Activated naive CD8-positive, alpha-beta T cell treated with anti-CD3 and anti-CD28 coated beads, Interleukin-2, amount 50 U/mL, for 24 hours (primary cell): ENCODE measurements at regions not wholly inside any gene's neighbourhood (a gene's known extent, or its start where the extent isn't known, plus 50 kb on each side); places are given as distances from the start of the nearest gene placed in this dataset.
"Not testable (repeated sequence)": the region's sequence is repeated elsewhere in the genome, so short reads cannot be mapped to it uniquely, and the experiment has no call there.

Experiments
- ATAC-seq: fragments of 150-1000 bp; cut with Tn5 transposase; one replicate; pipeline ENCODE4 v1.10.0; 2021
- DNase-seq: peaks from one replicate; pipeline ENCODE4 v3.0.0; 2021
- H3K27ac Mint-ChIP-seq: one replicate; pipeline ENCODE4 v1.8.0; 2021; ENCODE audit warnings: mild to moderate bottlenecking, mixed read lengths
- H3K27me3 Mint-ChIP-seq: one replicate; pipeline ENCODE4 v1.8.0; 2021; ENCODE audit warnings: mixed read lengths
- H3K36me3 Mint-ChIP-seq: one replicate; pipeline ENCODE4 v1.8.0; 2021; ENCODE audit warnings: low read depth, mixed read lengths
- H3K4me1 Mint-ChIP-seq: one replicate; pipeline ENCODE4 v1.8.0; 2021; ENCODE audit warnings: mixed read lengths
- H3K4me3 Mint-ChIP-seq: one replicate; pipeline ENCODE4 v1.8.0; 2021; ENCODE audit warnings: mild to moderate bottlenecking, moderate library complexity, mixed read lengths
- H3K9me3 Mint-ChIP-seq: one replicate; pipeline ENCODE4 v1.8.0; 2021; ENCODE audit warnings: mixed read lengths

DNA sequence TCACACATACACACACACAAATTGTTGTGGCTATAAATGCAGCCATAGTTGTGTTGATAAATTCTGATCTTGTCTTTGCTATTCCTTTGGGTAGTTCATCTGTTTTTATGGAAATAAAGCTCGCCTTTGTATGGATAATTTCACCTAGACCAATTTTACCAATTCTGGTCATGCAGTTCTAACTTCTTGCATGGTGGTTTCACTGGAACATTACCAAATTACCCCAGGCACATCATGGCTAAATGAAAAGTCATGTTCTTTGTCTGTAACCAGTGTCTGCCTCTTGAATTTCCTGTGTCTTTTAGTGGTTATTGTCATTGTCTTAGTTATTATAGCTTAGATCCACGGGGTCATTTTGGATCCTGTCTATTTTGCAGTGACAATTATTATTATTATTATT, 50.3 kb upstream of the TMC1 start:
- Mint-ChIP-seq H3K4me1 (peaks cover 28% of the 10 kb centered on the region), H3K27me3 (no peaks in the 10 kb centered on the region), H3K36me3 (peaks cover 2% of the 10 kb centered on the region), H3K9me3 (peaks cover 5% of the 10 kb centered on the region), H3K4me3 (no peak overlapping the region), H3K27ac (no peak overlapping the region)
- DNase-seq (no peak), ATAC-seq (no peak)

GRCh38 chr9:72467766-72468738, 53.4 kb upstream of the TMC1 start:
- ATAC-seq, result no peak

DNA sequence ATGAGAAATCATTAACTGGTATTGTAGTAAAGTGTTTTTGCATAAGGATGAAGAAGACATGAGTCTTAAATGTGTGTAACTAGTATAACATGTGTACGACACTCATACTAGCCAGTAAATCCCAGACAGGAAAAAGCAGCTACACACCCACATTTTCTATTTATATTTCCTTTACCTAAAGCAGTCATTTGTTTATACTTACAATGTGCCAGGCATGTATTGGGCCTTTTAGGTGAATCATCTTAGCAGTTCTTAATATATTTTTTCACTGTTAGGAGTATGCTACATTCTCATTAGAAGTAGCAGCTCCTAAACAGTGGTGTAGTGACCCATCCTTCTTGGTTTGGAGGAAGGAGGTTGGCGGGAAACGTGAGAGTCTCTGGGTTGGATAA, 55.8 kb upstream of the TMC1 start:
- Mint-ChIP-seq H3K4me1 (peaks cover 12% of the 10 kb centered on the region), H3K27ac (no peak overlapping the region), H3K9me3 (no peaks in the 10 kb centered on the region), H3K36me3 (no peaks in the 10 kb centered on the region), H3K27me3 (peaks cover 3% of the 10 kb centered on the region), H3K4me3 (no peak overlapping the region)
- ATAC-seq (no peak), DNase-seq (no peak)

More at GRCh38 chr9:72467766-72468738, 53.4 kb upstream of the TMC1 start:
- H3K9me3 Mint-ChIP-seq, result peaks cover 5% of the 10 kb centered on the region
- H3K27ac Mint-ChIP-seq, result no peak overlapping the region
- no peak for DNase-seq
- peaks cover 2% of the 10 kb centered on the region for H3K36me3 Mint-ChIP-seq
- H3K27me3 Mint-ChIP-seq, result peaks cover 3% of the 10 kb centered on the region
- H3K4me3 Mint-ChIP-seq, result no peak overlapping the region
- peaks cover 16% of the 10 kb centered on the region for H3K4me1 Mint-ChIP-seq

GRCh38 chr9:72464857-72465592, 56.4 kb upstream of the TMC1 start:
- peaks cover 12% of the 10 kb centered on the region for H3K4me1 Mint-ChIP-seq
- no peak for DNase-seq
- H3K27me3 Mint-ChIP-seq, result peaks cover 3% of the 10 kb centered on the region
- H3K27ac Mint-ChIP-seq, result no peak overlapping the region
- no peaks in the 10 kb centered on the region for H3K9me3 Mint-ChIP-seq
- ATAC-seq, result no peak
- no peak overlapping the region for H3K4me3 Mint-ChIP-seq
- no peaks in the 10 kb centered on the region for H3K36me3 Mint-ChIP-seq

GRCh38 chr9:72462340-72462739, 59.1 kb upstream of the TMC1 start:
- H3K9me3 Mint-ChIP-seq, result no peaks in the 10 kb centered on the region

DNA sequence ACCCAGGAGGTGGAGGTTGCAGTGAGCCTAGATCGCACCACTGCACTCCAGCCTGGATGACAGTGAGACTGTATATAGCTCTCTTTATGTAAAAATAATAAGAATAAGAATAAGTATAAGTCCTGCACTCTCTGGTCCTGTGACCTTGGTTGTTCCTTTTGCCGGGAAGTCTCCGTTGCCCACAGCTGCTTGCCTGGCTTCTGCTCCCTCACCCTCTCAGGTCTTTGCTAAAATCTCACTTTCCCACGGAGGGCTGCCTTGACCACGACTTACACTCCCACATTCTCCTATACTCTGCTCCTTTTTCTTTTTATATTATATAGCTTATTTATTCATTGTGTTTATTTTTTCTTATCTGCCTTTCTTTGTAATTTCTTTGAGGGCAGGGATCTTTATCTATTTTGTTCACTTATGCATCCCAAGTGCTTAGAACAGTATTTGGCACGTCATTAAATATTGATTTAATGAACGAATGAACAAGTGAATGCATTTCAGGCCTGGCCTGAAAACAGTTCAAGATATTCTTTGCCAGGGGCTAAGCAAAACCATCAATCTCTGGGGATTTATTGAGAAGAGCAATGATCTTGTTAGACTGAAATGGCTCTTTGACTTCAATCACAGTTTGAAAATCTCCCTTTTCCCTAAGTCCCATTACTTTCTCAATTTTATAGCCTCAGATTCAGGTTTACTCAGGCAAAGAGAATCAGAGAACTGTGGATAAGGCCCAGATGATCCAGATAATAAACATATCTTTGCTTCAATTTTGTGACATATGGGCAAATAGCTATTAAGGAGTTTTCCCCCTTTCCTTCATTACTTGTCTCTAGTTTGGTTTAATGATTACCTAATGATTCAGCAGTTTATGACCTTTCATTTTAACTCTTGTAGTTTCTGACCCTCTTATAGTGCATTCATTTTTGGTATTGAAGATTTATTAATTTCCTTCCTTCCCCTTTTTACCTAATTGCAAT, 60.8 kb upstream of the TMC1 start:
- ATAC-seq (no peak), DNase-seq (no peak)
- no peak overlapping the region for H3K27ac Mint-ChIP-seq
- peaks cover 19% of the 10 kb centered on the region for H3K4me1 Mint-ChIP-seq
- H3K9me3 Mint-ChIP-seq, result no peaks in the 10 kb centered on the region
- H3K4me3 Mint-ChIP-seq, result no peak overlapping the region
- no peaks in the 10 kb centered on the region for H3K36me3 Mint-ChIP-seq
- peaks cover 3% of the 10 kb centered on the region for H3K27me3 Mint-ChIP-seq

More at GRCh38 chr9:72462340-72462739, 59.1 kb upstream of the TMC1 start:
- H3K27ac Mint-ChIP-seq, result no peak overlapping the region
- ATAC-seq, result no peak
- peaks cover 3% of the 10 kb centered on the region for H3K27me3 Mint-ChIP-seq
- H3K4me3 Mint-ChIP-seq, result no peak overlapping the region
- peaks cover 20% of the 10 kb centered on the region for H3K4me1 Mint-ChIP-seq
- no peaks in the 10 kb centered on the region for H3K36me3 Mint-ChIP-seq
- DNase-seq, result no peak

DNA sequence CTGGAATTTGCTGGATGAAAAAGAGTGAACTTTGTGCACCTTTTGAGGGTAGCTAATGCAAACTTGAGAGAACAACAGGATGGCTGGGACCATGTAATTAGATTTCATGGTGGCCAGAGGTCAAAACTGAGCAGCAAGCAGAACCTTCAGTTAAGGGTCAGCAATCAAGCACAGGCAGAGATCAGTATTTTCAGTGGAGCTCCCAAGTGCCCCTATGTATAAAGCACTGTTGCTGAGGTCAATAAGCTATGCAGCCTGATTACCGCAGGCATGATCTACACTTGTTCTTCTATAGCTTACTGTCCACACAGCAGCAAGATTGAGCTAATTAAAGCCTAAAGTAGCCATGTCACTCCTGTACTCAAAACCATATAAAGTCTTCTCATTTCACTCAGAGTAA, 62.1 kb upstream of the TMC1 start:
- peaks cover 10% of the 10 kb centered on the region for H3K4me1 Mint-ChIP-seq
- no peak for DNase-seq
- ATAC-seq, result no peak
- H3K27me3 Mint-ChIP-seq, result no peaks in the 10 kb centered on the region
- H3K4me3 Mint-ChIP-seq, result no peak overlapping the region
- no peaks in the 10 kb centered on the region for H3K9me3 Mint-ChIP-seq
- no peak overlapping the region for H3K27ac Mint-ChIP-seq
- H3K36me3 Mint-ChIP-seq, result no peaks in the 10 kb centered on the region

DNA sequence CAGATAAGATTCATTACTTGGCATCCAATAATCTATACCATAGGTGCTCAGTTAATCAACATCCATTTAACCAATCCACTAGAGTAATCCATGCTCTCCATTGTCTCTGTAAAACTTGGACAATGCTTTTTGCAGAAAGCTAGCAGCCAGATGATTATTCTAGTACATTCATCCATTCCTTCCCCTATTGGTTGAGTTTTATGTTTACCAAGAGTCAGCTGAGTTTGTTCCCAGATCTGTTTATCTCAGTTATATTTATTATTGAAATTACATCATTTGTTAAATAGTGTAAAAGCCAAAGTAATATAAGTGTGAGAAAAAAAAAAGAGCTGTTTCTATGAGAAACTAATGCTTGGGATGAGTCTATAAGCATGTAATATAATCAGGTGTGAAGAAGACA, 63.3 kb upstream of the TMC1 start:
- no peak overlapping the region for H3K4me3 Mint-ChIP-seq
- ATAC-seq, result no peak
- no peaks in the 10 kb centered on the region for H3K36me3 Mint-ChIP-seq

DNA sequence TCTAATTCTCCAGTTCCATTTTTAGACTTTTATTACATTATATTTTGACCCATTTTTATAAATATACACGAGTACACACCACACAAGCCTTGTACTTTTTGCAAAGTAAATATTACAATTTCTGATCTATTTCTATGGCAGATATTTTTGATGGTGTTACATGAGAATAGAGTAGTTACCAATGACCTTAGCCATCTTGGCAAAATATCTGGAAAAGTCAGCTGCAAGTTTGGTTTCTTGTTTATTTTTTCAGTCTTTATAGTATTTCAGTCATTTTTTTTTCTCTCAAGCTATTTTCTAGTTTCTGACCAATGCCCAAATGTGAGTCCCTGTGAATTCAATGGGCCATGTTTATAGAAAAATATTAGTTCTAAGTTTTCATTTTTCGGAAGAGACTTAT, 64.0 kb upstream of the TMC1 start:
- Mint-ChIP-seq H3K27ac (no peak overlapping the region), H3K4me1 (peaks cover 10% of the 10 kb centered on the region), H3K9me3 (no peaks in the 10 kb centered on the region), H3K27me3 (no peaks in the 10 kb centered on the region), H3K36me3 (no peaks in the 10 kb centered on the region), H3K4me3 (no peak overlapping the region)
- DNase-seq (no peak), ATAC-seq (no peak)

More for the DNA sequence above, 63.3 kb upstream of the TMC1 start:
- peaks cover 10% of the 10 kb centered on the region for H3K4me1 Mint-ChIP-seq
- H3K27ac Mint-ChIP-seq, result no peak overlapping the region
- no peak for DNase-seq
- H3K27me3 Mint-ChIP-seq, result no peaks in the 10 kb centered on the region
- H3K9me3 Mint-ChIP-seq, result no peaks in the 10 kb centered on the region

DNA sequence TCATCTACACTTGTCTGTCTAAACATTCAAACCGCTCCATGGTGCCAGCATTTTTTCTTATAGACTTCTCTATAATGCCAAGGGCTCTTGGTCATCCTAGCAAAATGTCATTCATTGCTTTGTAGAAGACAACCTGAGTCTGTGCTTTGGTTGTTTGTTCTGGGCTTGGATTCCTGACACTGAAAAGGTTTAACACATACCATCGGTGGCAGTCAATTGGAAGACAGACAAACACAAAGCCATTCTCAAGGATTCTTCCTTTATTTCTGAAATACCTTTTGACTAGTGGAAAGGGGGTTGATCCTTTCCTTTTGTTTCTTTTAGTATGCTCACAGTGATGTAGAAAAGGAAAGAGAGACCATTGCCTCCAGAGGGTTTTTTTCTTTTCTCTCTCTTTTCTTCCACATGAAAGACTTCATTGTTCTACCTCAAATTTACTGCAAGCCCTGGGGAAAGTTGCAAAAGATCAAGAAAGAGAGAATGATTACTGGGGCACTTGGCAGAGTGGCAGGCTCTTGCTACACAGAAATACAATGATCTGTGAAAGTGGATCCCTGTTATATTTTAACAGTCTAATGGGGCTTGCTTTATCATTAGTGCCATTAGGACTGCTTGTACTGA, 66.4 kb upstream of the TMC1 start:
- H3K4me1 Mint-ChIP-seq, result peaks cover 8% of the 10 kb centered on the region
- ATAC-seq (no peak), DNase-seq (no peak)
- no peak overlapping the region for H3K27ac Mint-ChIP-seq
- no peaks in the 10 kb centered on the region for H3K27me3 Mint-ChIP-seq
- H3K36me3 Mint-ChIP-seq, result no peaks in the 10 kb centered on the region
- H3K9me3 Mint-ChIP-seq, result no peaks in the 10 kb centered on the region
- H3K4me3 Mint-ChIP-seq, result no peak overlapping the region

DNA sequence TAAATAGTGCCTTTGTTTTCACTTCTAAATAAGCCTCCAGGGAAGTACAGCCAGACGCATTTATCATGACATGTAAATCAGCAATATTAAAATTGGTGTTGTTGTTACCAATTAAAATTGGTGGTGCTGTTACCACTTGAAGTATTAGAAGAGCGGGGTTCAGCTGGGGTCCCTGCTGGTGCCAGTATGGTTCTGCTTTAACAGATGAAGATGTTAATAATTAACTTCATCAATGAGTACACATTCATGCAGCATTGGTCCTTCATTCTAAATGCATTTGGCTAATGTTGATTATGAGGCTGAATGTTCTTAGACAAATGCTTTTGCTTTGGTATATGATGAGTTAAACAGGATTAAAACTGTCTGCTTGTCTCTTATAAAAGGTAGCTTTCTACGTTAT, 67.6 kb upstream of the TMC1 start:
- H3K4me1 Mint-ChIP-seq, result peaks cover 7% of the 10 kb centered on the region
- no peak overlapping the region for H3K4me3 Mint-ChIP-seq
- H3K27me3 Mint-ChIP-seq, result peaks cover 2% of the 10 kb centered on the region
- no peaks in the 10 kb centered on the region for H3K9me3 Mint-ChIP-seq
- H3K36me3 Mint-ChIP-seq, result no peaks in the 10 kb centered on the region
- no peak for ATAC-seq
- no peak overlapping the region for H3K27ac Mint-ChIP-seq
- DNase-seq, result no peak

- H3K27me3 Mint-ChIP-seq, result peaks cover 12% of the 10 kb centered on the region
- DNase-seq, H3K9me3 Mint-ChIP-seq, ATAC-seq, H3K4me3 Mint-ChIP-seq, H3K27ac Mint-ChIP-seq, H3K36me3 Mint-ChIP-seq: not testable (repeated sequence)
- H3K4me1 Mint-ChIP-seq, result peaks cover 44% of the 10 kb centered on the region
Observed at GRCh38 chr9:72446241-72446640, 75.2 kb upstream of the TMC1 start.

GRCh38 chr9:72445306-72445995, 76.0 kb upstream of the TMC1 start:
- no peak overlapping the region for H3K27ac Mint-ChIP-seq
- H3K27me3 Mint-ChIP-seq, result peaks cover 12% of the 10 kb centered on the region
- ATAC-seq (no peak), DNase-seq (no peak)
- H3K4me3 Mint-ChIP-seq, result no peak overlapping the region
- H3K9me3 Mint-ChIP-seq, result no peaks in the 10 kb centered on the region
- peaks cover 44% of the 10 kb centered on the region for H3K4me1 Mint-ChIP-seq
- no peaks in the 10 kb centered on the region for H3K36me3 Mint-ChIP-seq
